ENCODE measurements at regions not wholly inside any gene's neighbourhood (a gene's known extent, or its start where the extent isn't known, plus 50 kb on each side); places are given as distances from the start of the nearest gene placed in this dataset.

GRCh38 chr1:83573776-83574175 lies 425.2 kb downstream of the TTLL7 start:
- H3K36me3 Mint-ChIP-seq (ENCODE audit: low read depth), result no peaks in the 10 kb centered on the region
- no peaks in the 10 kb centered on the region for H3K27me3 Mint-ChIP-seq (ENCODE audit: low read depth)
- H3K27ac Mint-ChIP-seq (ENCODE audit: unreplicated experiment), result peak overlapping the region; percentile 73
- H3K9me3 Mint-ChIP-seq, result no peaks in the 10 kb centered on the region
- no peak overlapping the region for H3K4me3 Mint-ChIP-seq
- TF ChIP-seq CTCF (conservative IDR thresholded peaks at IDR 0.05), result no peak
- no peak for DNase-seq (ENCODE audit: low read depth, low spot score)
- H3K4me1 Mint-ChIP-seq, result peaks cover 32% of the 10 kb centered on the region

GRCh38 chr1:83571536-83571935 lies 427.4 kb downstream of the TTLL7 start:
- Mint-ChIP-seq H3K4me1 (peaks cover 40% of the 10 kb centered on the region), H3K27me3 (ENCODE audit: low read depth) (no peaks in the 10 kb centered on the region), H3K27ac (ENCODE audit: unreplicated experiment) (no peak overlapping the region), H3K4me3 (no peak overlapping the region), H3K9me3 (no peaks in the 10 kb centered on the region), H3K36me3 (ENCODE audit: low read depth) (no peaks in the 10 kb centered on the region)
- no peak for TF ChIP-seq CTCF (conservative IDR thresholded peaks at IDR 0.05)
- no peak for DNase-seq (ENCODE audit: low read depth, low spot score)

GRCh38 chr1:83561346-83561745 lies 437.6 kb downstream of the TTLL7 start:
- no peak for DNase-seq (ENCODE audit: low read depth, low spot score)
- no peak for TF ChIP-seq CTCF (conservative IDR thresholded peaks at IDR 0.05)
- Mint-ChIP-seq H3K36me3 (ENCODE audit: low read depth) (no peaks in the 10 kb centered on the region), H3K27ac (ENCODE audit: unreplicated experiment) (no peak overlapping the region), H3K4me1 (peaks cover 24% of the 10 kb centered on the region), H3K4me3 (no peak overlapping the region), H3K9me3 (no peaks in the 10 kb centered on the region), H3K27me3 (ENCODE audit: low read depth) (no peaks in the 10 kb centered on the region)

- H3K36me3 Mint-ChIP-seq (ENCODE audit: low read depth), result no peaks in the 10 kb centered on the region
- peak overlapping the region; percentile 60 for H3K27ac Mint-ChIP-seq (ENCODE audit: unreplicated experiment)
- H3K4me3 Mint-ChIP-seq, result no peak overlapping the region
- peaks cover 32% of the 10 kb centered on the region for H3K4me1 Mint-ChIP-seq
- TF ChIP-seq CTCF (conservative IDR thresholded peaks at IDR 0.05), result no peak
- DNase-seq (ENCODE audit: low read depth, low spot score), result no peak
- no peaks in the 10 kb centered on the region for H3K9me3 Mint-ChIP-seq
- no peaks in the 10 kb centered on the region for H3K27me3 Mint-ChIP-seq (ENCODE audit: low read depth)
Measured at GRCh38 chr1:83559129-83559840, 439.6 kb downstream of the TTLL7 start.

- no peak for TF ChIP-seq CTCF (conservative IDR thresholded peaks at IDR 0.05)
- Mint-ChIP-seq H3K4me1 (peaks cover 44% of the 10 kb centered on the region), H3K36me3 (ENCODE audit: low read depth) (no peaks in the 10 kb centered on the region), H3K27me3 (ENCODE audit: low read depth) (no peaks in the 10 kb centered on the region), H3K4me3 (no peak overlapping the region), H3K27ac (ENCODE audit: unreplicated experiment) (no peak overlapping the region), H3K9me3 (no peaks in the 10 kb centered on the region)
- no peak for DNase-seq (ENCODE audit: low read depth, low spot score)
Measured at GRCh38 chr1:83555871-83556270, 443.1 kb downstream of the TTLL7 start.
